ENCODE measurements at regions not wholly inside any gene's neighbourhood (a gene's known extent, or its start where the extent isn't known, plus 50 kb on each side); places are given as distances from the start of the nearest gene placed in this dataset.

DNA sequence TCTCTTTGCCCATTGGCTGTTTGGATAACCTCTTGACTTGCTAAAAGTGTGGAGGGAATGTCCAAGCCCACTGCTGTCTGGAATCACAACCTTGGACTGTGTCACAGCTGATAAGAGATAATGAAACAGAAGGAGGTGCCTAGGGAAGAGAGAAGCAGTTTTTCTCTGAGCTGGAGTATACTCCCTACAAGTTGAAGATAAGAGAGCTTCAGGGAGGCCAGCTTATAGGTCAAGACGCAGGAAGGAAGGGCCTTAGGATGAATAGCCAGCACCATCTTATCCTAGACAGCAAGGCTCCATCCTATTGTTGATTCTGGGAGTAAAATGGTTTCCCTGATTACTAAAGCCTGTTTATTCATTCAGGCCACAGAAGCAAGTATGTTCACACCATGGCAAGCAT, 244.7 kb downstream of the NPR3 start:
- ATAC-seq (no peak), DNase-seq (ENCODE audit: low read depth in 1 of 2, low spot score in 1 of 2) (no peak), FAIRE-seq (no peak)
- ChIA-PET CTCF (interaction anchor here (0.6 kb wide), 1 partner anchor 187 kb away, joined by 5 read pairs; no protein-coding TSS in a partner anchor), POLR2A (interaction anchor here (0.6 kb wide), 1 partner anchor 411 kb away, joined by 11 read pairs; no protein-coding TSS in a partner anchor)
- H3K9me3 ChIP-seq = no peaks in the 10 kb centered on the region
- no peak for TF ChIP-seq CHD4 (IDR thresholded peaks at IDR 0.05; ENCODE audit: borderline replicate concordance)
- TF ChIP-seq MYC (IDR thresholded peaks at IDR 0.05; ENCODE audit: borderline replicate concordance, low read length) = no peak
- H3K4me2 ChIP-seq = no peak overlapping the region
- no peaks in the 10 kb centered on the region for H3K4me1 ChIP-seq
- H3K4me3 ChIP-seq = no peak overlapping the region
- WGBS (ENCODE audit: missing lambda C conversion rate) = 55% methylated on average over 1 of the region's 1 CpG
- no peak overlapping the region for H3K27ac ChIP-seq

DNA sequence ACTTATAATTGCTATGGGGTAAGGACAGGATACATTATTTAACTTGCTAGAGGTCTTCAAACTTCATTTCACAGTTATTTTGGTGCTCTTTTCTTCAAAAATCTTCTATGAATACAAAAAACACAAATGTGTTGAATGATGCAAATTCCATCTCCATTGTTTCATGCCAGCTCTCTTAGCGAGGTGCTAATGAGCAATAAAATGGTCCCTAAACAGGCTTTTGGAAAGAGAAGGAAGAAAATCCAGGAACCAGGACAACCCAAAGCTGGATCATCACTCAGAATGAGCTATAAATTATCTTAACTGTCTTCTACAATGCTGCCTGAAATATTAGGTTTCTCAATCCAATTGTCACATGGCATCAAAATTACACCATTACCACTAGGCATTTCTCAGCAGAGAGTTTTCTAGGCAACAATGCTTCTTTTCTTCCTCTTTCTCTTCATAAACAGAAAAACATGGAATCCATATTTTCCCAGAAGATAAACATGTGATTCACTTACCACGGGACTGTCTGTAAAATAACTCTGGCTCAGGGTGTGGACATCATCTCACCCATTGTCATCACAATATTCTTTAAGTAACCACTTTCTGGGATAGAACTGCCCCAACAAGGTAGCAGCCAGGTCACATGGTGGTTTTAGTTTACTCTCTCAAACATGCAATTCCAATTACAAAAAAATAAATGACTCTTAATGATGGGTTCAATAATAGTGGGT, 249.4 kb downstream of the NPR3 start:
- ATAC-seq (no peak), DNase-seq (ENCODE audit: low read depth in 1 of 2, low spot score in 1 of 2) (no peak), FAIRE-seq (no peak)
- WGBS (ENCODE audit: missing lambda C conversion rate) = 38% methylated on average over 2 of the region's 2 CpGs
- TF ChIP-seq, protein P1, sequence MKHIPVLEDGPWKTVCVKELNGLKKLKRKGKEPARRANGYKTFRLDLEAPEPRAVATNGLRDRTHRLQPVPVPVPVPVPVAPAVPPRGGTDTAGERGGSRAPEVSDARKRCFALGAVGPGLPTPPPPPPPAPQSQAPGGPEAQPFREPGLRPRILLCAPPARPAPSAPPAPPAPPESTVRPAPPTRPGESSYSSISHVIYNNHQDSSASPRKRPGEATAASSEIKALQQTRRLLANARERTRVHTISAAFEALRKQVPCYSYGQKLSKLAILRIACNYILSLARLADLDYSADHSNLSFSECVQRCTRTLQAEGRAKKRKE (CRISPR knock-in tag; IDR thresholded peaks at IDR 0.05; ENCODE audit: low read depth) = no peak
- no peak for TF ChIP-seq ESRRA (IDR thresholded peaks at IDR 0.05; ENCODE audit: borderline replicate concordance, low read length)
- no peak for TF ChIP-seq SMC3 (IDR thresholded peaks at IDR 0.05)
- TF ChIP-seq, protein P2, sequence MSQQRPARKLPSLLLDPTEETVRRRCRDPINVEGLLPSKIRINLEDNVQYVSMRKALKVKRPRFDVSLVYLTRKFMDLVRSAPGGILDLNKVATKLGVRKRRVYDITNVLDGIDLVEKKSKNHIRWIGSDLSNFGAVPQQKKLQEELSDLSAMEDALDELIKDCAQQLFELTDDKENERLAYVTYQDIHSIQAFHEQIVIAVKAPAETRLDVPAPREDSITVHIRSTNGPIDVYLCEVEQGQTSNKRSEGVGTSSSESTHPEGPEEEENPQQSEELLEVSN (IDR thresholded peaks at IDR 0.05; ENCODE audit: borderline replicate concordance, low read depth) = no peak
- H3K4me1 ChIP-seq = no peaks in the 10 kb centered on the region
- CTCF ChIA-PET = no interaction called here
- no peak overlapping the region for H3K27ac ChIP-seq
- POLR2A ChIA-PET = no interaction called here
- no peak overlapping the region for H3K4me3 ChIP-seq
- peaks cover 5% of the 10 kb centered on the region; the same call in 2 of the 3 replicates for H3K9me3 ChIP-seq
- H3K4me2 ChIP-seq = no peak overlapping the region

DNA sequence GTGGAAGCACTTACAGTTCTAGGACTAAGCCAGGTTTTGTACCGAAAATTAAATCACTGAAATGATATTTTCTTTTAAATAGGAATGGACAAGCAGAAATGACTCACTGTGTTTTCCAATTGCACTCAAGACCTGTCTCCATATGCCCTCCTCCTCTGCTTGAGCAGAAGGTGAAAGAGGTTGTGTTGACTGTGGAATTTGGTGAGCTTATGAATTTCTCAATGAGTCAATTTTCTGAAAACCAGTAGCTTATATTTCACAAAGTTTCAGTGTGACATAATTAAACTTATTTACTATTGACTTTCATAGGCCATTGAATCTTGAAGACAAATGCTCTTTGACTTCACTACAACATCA, 249.9 kb downstream of the NPR3 start:
- Histone ChIP-seq H3K27ac (no peak overlapping the region), H3K4me3 (no peak overlapping the region), H3K4me2 (no peak overlapping the region), H3K4me1 (no peaks in the 10 kb centered on the region), H3K9me3 (peaks cover 5% of the 10 kb centered on the region; the same call in 2 of the 3 replicates)
- ATAC-seq = no peak
- WGBS (ENCODE audit: missing lambda C conversion rate) = 29% methylated on average over 1 of the region's 1 CpG
- no peak for DNase-seq (ENCODE audit: low read depth in 1 of 2, low spot score in 1 of 2)
- ChIA-PET POLR2A (no interaction called here), CTCF (no interaction called here)
- FAIRE-seq = no peak
- TF ChIP-seq CBX8 (IDR thresholded peaks at IDR 0.05) = no peak
- TF ChIP-seq, protein P1 (CRISPR knock-in tag; IDR thresholded peaks at IDR 0.05; ENCODE audit: low read depth) = no peak
- TF ChIP-seq FOSL2 (IDR thresholded peaks at IDR 0.05) = no peak
- TF ChIP-seq FOSL2 (CRISPR knock-in tag; IDR thresholded peaks at IDR 0.05) = no peak
- TF ChIP-seq ZNF302 (CRISPR knock-in tag; IDR thresholded peaks at IDR 0.05) = no peak
- TF ChIP-seq JUNB (IDR thresholded peaks at IDR 0.05) = no peak
- TF ChIP-seq, protein P3, sequence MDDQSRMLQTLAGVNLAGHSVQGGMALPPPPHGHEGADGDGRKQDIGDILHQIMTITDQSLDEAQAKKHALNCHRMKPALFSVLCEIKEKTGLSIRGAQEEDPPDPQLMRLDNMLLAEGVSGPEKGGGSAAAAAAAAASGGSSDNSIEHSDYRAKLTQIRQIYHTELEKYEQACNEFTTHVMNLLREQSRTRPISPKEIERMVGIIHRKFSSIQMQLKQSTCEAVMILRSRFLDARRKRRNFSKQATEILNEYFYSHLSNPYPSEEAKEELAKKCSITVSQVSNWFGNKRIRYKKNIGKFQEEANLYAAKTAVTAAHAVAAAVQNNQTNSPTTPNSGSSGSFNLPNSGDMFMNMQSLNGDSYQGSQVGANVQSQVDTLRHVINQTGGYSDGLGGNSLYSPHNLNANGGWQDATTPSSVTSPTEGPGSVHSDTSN (IDR thresholded peaks at IDR 0.05) = no peak

DNA sequence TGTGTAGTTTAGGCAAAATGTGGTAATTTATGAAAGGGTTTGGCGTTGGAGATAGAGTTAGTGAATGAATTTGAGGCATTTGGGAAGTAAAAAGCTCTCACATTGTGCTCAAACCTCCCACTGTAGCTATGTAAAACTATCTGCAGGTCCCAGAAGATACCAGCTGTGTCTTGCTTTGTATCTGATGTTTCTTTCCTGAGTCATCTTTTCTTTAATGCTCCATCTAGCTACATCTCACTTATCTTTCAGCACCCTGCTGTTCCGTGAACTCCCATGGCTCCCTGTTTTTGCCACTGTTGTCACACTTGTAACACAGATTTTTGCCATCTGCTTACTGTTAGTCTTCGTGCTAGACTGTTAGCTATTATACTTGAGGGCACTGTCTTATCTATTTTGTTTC, 253.1 kb downstream of the NPR3 start:
- TF ChIP-seq, protein P4, sequence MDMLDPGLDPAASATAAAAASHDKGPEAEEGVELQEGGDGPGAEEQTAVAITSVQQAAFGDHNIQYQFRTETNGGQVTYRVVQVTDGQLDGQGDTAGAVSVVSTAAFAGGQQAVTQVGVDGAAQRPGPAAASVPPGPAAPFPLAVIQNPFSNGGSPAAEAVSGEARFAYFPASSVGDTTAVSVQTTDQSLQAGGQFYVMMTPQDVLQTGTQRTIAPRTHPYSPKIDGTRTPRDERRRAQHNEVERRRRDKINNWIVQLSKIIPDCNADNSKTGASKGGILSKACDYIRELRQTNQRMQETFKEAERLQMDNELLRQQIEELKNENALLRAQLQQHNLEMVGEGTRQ (IDR thresholded peaks at IDR 0.05) = no peak
- no peak for TF ChIP-seq ZFP36 (IDR thresholded peaks at IDR 0.05; ENCODE audit: borderline replicate concordance, partially characterized antibody)
- TF ChIP-seq, protein P5, sequence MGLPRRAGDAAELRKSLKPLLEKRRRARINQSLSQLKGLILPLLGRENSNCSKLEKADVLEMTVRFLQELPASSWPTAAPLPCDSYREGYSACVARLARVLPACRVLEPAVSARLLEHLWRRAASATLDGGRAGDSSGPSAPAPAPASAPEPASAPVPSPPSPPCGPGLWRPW (IDR thresholded peaks at IDR 0.05) = no peak
- no peak for TF ChIP-seq CBX8 (IDR thresholded peaks at IDR 0.05)
- TF ChIP-seq, protein P2 (IDR thresholded peaks at IDR 0.05; ENCODE audit: borderline replicate concordance, low read depth) = no peak
- TF ChIP-seq HOXB13 (CRISPR knock-in tag; IDR thresholded peaks at IDR 0.05; ENCODE audit: low read depth) = no peak
- TF ChIP-seq JUNB (IDR thresholded peaks at IDR 0.05) = no peak
- TF ChIP-seq CBX2 (IDR thresholded peaks at IDR 0.05; ENCODE audit: borderline replicate concordance, low read depth) = no peak
- TF ChIP-seq NFE2L2 (conservative IDR thresholded peaks at IDR 0.05; ENCODE audit: low read length) = no peak
- no peak for TF ChIP-seq HDAC2 (IDR thresholded peaks at IDR 0.05)
- TF ChIP-seq SREBF2 (IDR thresholded peaks at IDR 0.05) = no peak
- TF ChIP-seq KDM1A (IDR thresholded peaks at IDR 0.05; ENCODE audit: low read depth) = no peak
- H3K9me3 ChIP-seq = peaks cover 5% of the 10 kb centered on the region; the same call in 2 of the 3 replicates
- H3K4me2 ChIP-seq = no peak overlapping the region
- H3K4me1 ChIP-seq = no peaks in the 10 kb centered on the region
- POLR2A ChIA-PET = no interaction called here
- H3K27ac ChIP-seq = no peak overlapping the region
- CTCF ChIA-PET = interaction anchor here (1.3 to 1.5 kb wide), 2 partner anchors 8 to 18 kb away, joined by 3 read pairs; no protein-coding TSS in a partner anchor
- FAIRE-seq (no peak), DNase-seq (ENCODE audit: low read depth in 1 of 2, low spot score in 1 of 2) (no peak), ATAC-seq (no peak)
- H3K4me3 ChIP-seq = no peak overlapping the region
- WGBS (ENCODE audit: missing lambda C conversion rate) = 52% methylated on average over 3 of the region's 3 CpGs

Measured in A549 (cell line).